Ramos (cell line): ENCODE measurements at regions not wholly inside any gene's neighbourhood (a gene's known extent, or its start where the extent isn't known, plus 50 kb on each side); places are given as distances from the start of the nearest gene placed in this dataset.
"Not testable (repeated sequence)": the region's sequence is repeated elsewhere in the genome, so short reads cannot be mapped to it uniquely, and the experiment has no call there.

ENCODE experiments used
- in situ Hi-C: fragments of 300-500 bp; cut with MboI; formaldehyde crosslinking; loops from one replicate; pipeline ENCODE4 v1.14.3; 2022; ENCODE audit warnings: low sequenced_read_pairs; ENCODE audit not compliant: unreplicated experiment

- in situ Hi-C loops, result not testable (repeated sequence)
Measured at GRCh38 chr3:181183057-181183456, 193.5 kb upstream of the DNAJC19 start.

DNA sequence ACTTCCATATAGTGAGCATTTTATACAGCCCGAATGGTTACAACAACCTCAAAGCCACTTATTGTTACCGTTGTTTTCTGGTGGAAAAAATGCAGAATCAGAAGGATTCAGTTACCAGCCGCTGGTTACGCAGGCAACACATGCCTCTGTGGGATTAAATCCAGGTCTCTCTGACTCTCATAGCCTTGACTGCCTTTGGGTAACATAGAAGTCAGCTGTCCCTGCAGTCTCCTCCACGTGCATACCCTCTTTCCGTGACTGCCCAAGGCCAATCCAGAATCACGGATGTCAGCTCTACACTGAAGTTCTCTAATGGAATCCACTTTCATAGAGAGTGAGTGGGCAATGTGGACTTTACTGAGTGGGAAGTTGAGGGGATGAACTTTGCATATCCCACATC is 189.5 kb upstream of the DNAJC19 start:
- in situ Hi-C loops, result no loop called here

GRCh38 chr3:181176601-181177000 is 187.1 kb upstream of the DNAJC19 start:
- in situ Hi-C loops, result no loop called here

- in situ Hi-C loops, result no loop called here
Measured at GRCh38 chr3:181174676-181175233, 185.2 kb upstream of the DNAJC19 start.

DNA sequence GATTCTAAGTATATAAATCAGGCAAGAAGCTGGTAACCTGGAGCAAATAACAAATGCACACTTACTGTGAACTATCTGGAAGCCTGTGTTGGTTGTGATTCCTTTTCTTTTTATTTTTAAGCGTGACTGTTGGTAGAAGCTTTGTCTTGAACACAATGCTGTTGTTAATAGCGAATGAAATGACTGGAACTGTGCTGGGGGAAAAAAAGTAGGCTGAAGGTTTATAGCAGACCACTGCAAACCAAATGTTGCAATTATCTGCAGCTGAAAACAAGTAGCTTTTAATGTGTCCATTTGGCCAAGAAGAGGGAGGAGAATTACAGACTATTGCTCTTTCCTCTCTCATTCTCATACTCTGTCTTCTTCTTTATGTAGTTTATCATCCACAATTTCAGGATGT is 184.5 kb upstream of the DNAJC19 start:
- in situ Hi-C loops, result no loop called here

- in situ Hi-C loops, result no loop called here
Measured at GRCh38 chr3:181173227-181173626, 183.7 kb upstream of the DNAJC19 start.

DNA sequence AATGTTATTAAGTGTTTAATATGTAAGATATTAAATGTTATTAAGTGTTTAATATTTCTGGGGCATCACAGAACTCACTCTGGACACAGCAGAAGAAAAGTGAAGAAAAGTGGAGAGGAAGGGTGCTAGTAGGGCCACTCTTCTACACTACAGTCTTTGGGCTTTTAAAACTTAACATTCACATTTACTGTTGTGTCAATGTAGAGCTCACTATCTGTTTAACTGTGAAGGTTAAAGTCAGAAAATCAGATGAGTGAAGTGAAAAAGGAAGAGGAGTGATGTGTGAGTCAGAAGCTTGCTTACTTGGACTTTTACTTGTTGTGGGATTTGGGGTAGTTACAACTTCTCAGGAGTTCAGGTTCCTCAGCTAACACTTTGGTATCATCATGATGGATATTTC is 145.3 kb upstream of the DNAJC19 start:
- in situ Hi-C loops, result no loop called here

DNA sequence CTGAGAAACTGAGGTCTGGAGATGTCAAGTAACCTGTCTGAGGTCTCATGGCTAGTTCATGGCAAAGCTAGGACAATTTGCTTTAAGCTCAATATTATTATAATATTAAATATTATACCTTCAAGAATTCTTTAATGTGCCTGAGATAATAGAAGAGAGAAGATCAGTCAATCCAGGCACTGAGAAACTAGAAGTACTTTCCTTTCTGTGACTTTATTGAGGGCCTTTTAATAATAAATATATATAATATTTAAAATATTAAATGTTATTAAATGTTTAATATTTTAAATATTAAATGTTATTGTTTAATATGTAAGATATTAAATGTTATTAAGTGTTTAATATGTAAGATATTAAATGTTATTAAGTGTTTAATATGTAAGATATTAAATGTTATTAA is 144.3 kb upstream of the DNAJC19 start:
- in situ Hi-C loops, result no loop called here

DNA sequence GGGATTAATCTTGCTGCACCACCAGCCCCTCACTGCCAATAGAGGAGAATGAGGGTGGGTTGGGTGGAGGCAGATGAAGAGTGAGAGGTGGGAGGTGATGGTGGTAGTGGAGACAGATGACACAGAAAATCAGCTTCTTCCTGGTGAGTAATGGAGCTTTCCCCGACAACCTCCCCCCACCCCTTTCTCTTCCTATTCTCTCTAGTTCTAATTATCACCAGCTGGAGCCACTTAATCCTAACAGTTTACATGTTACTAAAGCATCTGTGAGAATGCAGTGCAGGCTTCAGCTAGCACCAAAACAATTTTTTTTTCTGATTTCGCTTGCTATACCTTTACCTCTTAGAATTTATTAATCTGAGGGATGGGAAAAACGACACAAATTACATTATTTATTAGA is 116.1 kb upstream of the DNAJC19 start:
- in situ Hi-C loops, result no loop called here

DNA sequence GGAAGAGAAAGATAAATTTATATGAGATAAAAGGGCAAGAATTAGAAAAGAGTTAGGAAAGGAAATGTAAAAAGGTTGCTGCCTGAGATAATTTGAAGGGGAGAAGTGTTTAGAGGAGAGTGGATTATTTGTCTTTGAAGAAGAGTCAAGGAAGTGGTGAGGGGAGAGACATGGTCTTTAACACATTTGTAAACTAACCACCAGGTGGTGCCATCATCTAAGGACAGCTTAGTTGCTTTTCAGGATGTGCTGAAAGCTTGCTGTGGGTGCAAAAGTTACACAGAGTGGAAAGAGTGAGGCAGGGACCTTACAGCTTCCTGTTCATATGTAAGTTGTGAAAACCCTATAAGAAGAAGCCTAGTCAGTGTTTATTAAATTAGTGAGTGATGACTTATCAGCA is 114.1 kb upstream of the DNAJC19 start:
- in situ Hi-C loops, result no loop called here

- in situ Hi-C loops, result no loop called here
Measured at GRCh38 chr3:181086011-181086410, 96.5 kb upstream of the DNAJC19 start.

- in situ Hi-C loops, result no loop called here
Measured at GRCh38 chr3:181081930-181082329, 92.4 kb upstream of the DNAJC19 start.

DNA sequence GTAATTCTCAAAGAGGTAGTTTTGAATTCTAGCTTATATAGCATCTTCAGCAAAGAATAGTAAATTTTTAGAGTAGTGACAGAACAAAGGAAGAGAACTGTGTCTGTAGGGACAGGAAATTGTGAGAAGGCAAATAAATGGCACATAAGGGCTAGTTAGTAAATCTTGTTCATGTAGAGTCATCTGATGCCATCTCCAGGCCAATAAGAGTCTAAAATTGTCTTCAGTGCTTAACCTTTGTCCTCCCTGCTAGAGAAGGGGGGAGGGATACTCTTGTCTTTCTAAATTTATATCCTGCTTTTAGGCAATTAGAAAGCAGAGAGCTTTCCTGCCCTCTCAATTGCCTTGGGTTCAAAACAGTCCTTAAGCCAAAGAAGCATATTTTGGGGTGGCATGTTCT is 87.0 kb upstream of the DNAJC19 start:
- in situ Hi-C loops, result no loop called here

GRCh38 chr3:181075098-181075497 is 85.6 kb upstream of the DNAJC19 start:
- in situ Hi-C loops, result no loop called here

- in situ Hi-C loops, result no loop called here
Measured at GRCh38 chr3:181066143-181067087, 76.9 kb upstream of the DNAJC19 start.

DNA sequence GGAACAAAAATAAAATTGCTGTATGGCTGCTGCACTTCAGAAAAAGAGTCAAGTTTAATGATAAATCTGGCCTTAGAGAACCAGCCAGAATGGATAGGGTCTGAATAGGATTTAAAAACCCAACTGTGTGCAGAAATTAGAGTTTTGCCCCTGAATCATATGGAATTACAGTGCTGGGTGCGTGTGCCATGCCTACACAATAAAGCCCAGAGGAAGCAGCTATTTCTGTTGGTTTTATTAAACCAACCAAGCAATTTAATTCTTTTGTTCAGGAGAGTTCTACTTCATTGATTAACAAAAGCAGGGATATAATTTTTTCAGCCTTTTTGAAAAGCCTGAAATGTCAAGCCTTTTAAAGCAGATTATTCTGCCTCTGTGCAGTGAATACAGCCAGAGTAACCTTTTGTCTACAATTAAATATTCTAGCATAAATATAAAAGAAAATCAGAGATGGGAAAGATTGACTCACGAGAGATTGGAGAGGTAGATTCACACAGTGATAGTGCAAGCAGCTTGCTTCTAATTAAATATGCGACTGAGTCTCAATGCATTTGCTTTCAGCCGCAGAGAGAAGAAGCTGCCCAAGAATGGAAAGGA is 66.7 kb upstream of the DNAJC19 start:
- in situ Hi-C loops, result no loop called here

DNA sequence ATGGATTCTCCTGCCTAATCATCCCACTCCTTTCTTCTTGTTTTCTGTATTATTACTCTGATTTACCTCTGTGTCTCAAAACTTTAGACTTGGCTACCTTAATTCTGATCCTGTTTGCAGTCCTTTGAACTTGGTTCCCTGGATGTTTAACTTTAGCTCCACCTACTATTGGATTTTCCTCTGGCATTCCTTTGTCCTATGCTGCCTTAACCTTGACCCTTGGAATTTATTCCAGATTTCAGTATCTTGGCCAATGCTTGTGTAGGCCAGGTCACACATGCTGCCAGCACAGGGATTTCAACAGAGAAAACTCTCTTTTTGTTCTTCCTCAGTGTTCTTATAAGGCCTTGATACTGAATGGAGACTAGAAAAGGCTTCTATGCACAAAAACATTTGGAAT is 65.0 kb upstream of the DNAJC19 start:
- in situ Hi-C loops, result no loop called here

GRCh38 chr3:181052256-181052655 is 62.7 kb upstream of the DNAJC19 start:
- in situ Hi-C loops, result no loop called here

- in situ Hi-C loops, result no loop called here
Measured at GRCh38 chr3:181050738-181051137, 61.2 kb upstream of the DNAJC19 start.

DNA sequence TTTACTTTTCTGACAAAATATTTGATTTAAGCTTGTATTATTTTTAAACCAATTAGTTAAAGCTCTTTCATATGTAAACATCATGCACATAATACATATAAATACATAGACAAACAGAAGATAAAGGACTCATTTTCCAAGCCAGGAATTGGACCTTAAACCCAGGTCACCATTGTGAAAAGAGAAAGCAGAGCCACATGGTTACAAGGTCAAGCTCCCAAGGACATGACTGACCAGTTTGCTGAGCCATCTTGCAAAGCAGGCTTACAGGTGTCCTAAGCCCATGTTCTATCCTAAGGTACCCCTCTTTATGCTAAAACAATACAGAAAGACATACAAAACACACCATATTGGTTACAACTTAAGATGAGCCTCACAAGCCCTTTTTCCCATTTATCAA is 50.5 kb upstream of the DNAJC19 start:
- in situ Hi-C loops, result no loop called here
